Activated gamma-delta T cell treated with anti-CD3 and anti-CD28 coated beads, Interleukin-2, amount 50 U/mL, for 16 hours (primary cell): ENCODE measurements at regions not wholly inside any gene's neighbourhood (a gene's known extent, or its start where the extent isn't known, plus 50 kb on each side); places are given as distances from the start of the nearest gene placed in this dataset.

ENCODE experiments used
- DNase-seq: peaks from one replicate; pipeline ENCODE4 v3.0.0-alpha.2; 2020; ENCODE audit warnings: low read depth

GRCh38 chr18:72360634-72361033, 183.5 kb downstream of the CBLN2 start:
- DNase-seq, result no peak

DNA sequence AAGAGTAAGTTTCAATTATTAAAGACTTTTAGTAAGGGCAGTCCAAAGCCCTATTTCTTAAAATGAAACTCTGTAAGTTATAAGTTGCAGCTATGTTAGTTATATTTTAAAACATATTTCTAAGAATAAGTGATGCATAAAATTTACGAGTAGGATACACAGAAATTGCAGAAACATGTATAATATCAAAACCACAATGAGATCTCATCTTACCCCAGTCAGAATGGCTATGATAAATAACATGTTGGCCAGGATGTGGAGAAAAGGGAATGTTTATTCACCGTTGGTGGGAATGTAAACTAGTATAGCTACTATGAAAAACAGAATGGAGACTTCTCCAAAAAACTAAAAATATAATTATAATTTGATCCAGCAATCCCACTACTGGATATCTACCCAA, 201.2 kb downstream of the CBLN2 start:
- no peak for DNase-seq

DNA sequence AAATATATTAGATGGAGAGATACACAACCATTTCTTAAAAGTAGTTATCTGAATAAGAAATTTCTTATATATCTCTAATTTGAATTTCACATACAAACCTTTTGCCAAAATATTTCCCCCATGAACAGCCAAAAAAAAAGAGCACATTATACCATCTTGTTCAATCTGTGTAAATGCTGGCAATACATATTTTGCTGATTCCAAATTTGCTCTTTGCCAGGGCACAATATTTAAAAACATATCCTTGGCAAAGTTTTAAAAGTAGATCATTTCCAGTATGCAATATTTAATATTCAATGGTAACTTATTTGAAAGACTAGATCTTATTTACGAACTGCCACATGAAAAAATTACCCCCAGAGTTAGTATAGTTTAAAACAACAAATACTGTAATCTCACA, 204.2 kb downstream of the CBLN2 start:
- DNase-seq, result no peak

- no peak for DNase-seq
Measured at GRCh38 chr18:72336786-72337185, 207.4 kb downstream of the CBLN2 start.

DNA sequence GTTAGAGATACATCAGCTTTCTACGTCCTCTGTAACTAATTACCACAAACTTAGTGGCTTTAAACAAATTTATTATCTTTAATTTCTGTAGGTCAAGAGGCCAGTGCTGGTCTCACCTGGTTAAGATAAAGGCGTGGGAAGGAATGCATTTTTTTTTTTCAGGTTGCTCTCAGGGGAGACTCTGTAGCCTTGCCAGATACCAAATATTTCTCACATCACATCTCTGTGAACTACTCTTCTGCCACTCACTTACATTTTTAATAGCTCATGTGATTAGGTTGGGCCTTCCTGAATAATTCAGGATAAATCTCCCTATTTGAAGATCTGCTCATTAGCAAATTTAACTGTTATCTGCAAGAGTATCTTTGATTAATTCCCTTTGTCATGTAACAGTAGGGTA, 214.6 kb downstream of the CBLN2 start:
- no peak for DNase-seq

DNA sequence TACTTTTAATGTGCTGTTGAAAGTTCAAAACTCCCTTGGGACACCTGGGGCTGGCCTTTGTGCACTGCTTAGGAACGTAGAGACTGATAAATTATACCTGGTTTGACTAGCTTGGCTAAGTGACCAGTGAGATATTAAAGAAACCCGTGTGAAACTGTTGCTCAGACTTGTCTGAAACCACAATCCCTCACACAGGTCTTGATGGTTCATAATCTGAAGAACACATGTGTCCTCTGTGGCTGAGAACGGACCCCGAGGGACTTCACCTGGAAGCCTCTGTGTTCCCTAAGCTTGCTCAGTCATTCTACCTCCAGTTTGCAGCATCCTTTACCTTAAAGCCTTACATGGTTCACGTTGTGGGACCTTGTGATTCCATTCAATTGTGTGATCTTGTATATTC, 218.8 kb downstream of the CBLN2 start:
- no peak for DNase-seq

DNA sequence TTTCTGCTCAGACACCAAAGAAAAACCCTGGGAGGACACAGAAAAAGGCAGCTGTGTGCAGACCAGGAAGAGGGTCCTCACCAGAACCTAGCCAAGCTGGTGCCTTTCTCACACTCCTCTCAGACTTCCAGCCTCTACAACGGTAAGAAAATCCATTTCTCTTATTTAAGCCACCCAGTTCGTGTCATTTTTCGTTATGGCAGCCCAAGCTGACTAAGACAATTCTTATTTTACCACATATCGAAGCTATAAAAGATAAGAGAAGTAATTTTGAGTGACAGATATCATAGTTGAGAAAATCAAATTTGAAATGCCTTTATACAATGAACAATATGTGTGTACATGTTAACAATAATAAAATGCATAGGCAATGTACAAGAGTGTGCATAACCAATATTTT, 219.5 kb downstream of the CBLN2 start:
- no peak for DNase-seq

DNA sequence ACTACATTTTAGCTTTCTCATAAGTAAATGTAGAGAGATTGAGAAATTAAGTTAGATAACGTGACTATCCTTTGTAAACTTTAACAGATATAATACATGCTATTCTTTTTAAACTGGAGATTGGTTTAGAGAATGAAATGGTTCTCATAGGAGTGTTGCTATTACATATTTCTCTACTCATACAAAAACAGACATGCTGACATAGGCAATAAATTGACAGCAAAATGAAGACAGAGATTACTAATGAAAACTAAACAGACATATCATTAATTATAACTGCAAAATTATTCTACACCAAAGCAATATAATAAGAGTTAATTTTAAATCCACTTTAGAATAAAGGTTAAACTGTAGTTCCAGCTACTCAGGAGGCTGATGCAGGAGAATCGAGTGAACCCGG, 227.6 kb downstream of the CBLN2 start:
- DNase-seq, result no peak

DNA sequence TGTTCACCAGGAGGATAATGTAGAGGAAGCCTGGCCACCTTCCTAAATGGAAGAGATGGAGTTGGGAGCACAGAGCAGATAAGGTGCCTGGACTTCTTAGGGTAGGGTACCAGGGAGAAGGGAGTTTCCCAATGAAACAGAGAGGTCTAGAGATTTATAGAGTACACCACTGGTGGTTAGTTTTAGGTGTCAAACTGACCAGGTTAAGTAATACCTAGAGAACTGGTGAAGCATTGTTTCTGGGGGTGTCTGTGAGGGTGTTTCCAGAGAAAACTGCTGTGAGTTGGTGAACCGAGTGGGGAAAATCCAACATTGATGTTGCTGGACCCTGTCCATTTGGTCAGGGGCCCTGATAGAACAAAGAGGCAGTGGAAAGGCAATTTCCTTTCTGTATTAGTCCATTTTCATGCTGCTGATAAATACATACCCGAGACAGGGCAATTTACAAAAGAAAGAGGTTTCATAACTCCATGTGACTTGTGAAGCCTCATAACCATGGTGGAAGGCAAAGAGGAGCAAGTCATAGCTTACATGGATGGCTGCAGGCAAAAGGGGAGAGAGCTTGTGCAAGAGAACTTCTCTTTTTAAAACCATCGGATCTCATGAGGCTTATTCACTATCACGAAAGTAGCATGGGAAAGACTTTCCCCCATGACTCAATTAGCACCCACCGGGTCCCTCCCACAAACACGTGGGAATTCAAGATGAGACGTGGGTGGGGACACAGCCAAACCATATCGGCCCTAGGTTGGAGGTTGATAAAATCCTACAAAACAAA, 260.8 kb downstream of the CBLN2 start:
- no peak for DNase-seq

- no peak for DNase-seq
Measured at GRCh38 chr18:72273025-72273424, 271.1 kb downstream of the CBLN2 start.

GRCh38 chr18:72261590-72261989, 282.6 kb downstream of the CBLN2 start:
- no peak for DNase-seq

DNA sequence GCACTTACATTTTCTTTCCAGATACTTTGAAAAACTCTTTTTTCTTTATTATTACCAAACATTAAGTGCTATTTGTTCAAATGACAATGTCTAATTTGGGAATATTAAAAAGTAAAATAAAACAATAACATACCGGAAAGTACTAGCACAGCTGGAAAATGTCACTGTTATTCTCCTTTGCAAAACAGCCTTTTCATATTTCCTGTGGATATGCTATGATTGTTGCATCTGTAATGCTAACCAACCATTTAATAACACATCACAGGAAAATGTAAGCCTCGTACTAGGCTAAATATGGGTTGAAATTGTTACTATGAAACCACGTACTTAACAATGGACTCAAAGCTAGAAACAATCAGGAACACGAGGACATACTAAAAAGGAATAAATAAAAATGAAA, 298.1 kb downstream of the CBLN2 start:
- no peak for DNase-seq

DNA sequence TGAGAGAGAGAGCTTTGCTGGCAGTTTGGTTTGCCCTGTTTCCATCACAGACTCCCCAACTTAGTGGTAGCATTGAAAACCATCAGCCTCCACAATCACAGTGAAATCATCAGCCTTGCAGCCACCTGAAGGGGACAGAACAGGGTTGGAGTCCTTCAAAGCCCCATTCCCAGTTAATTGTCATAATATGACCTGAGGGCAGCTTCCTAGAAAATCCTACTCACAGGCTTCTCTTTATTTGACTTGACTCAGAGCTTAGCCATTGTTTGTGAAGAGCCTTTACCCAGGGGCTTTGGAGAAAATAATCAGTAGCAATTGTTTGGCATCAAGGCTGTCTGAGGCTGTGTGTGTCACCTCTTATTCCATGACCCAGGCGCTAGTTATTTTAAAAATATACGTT, 308.7 kb downstream of the CBLN2 start:
- no peak for DNase-seq

DNA sequence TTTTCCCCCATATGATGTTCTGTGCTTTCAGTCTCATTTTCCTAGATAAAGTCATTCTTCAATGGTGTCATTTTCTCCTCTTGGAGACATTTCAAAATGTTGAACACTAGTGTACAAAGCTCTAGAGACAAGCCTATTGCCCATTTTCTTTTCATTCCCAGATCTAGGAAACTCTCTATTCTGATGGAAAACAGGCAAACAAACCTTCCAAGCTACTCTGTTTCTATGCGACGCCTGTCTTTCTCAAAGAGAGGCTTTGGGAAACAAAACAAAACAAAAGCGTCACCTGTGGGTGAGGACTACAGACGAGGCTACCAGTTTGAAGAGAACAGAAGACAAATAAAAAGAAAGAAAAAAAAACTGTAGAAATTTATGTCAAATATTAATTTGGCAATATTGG, 311.0 kb downstream of the CBLN2 start:
- no peak for DNase-seq

DNA sequence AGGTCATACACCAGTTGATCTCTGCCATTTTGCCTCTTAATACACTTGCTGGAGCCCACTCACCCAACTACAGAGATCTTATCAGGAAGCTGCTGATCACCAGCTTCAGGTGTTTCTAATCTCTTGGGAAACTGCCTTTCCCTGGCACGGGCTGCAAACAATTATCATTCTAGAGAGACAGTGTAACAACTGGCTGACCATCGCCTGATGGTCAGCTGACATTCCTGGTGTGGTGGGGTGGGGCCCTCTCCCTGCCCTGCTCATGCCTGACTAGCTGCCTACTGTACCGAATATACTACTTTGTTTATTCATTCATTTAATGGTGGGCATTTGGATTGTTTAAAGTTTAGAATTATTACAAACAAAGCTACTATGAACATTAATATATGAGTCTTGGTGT, 311.5 kb downstream of the CBLN2 start:
- DNase-seq, result no peak

DNA sequence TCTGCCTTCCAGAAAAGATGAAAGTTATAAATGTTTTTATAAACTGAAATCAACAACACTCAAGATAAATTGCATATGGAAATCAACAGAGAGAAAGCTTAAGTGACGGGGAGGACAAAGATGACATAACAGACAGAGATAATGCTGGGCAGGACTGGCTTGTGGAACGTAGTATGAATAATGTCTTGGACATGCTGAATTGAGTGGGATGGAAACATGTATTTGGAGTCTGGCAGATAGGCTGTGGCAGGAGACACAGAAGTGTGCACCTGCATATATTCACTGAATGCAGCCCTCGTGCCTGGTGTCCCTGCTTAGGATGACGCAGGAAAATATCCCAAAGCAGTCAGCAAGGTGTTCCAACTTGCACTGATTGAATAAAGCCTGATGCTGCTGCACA, 318.2 kb downstream of the CBLN2 start:
- DNase-seq, result no peak

GRCh38 chr18:72223733-72224132, 320.4 kb downstream of the CBLN2 start:
- DNase-seq, result no peak

DNA sequence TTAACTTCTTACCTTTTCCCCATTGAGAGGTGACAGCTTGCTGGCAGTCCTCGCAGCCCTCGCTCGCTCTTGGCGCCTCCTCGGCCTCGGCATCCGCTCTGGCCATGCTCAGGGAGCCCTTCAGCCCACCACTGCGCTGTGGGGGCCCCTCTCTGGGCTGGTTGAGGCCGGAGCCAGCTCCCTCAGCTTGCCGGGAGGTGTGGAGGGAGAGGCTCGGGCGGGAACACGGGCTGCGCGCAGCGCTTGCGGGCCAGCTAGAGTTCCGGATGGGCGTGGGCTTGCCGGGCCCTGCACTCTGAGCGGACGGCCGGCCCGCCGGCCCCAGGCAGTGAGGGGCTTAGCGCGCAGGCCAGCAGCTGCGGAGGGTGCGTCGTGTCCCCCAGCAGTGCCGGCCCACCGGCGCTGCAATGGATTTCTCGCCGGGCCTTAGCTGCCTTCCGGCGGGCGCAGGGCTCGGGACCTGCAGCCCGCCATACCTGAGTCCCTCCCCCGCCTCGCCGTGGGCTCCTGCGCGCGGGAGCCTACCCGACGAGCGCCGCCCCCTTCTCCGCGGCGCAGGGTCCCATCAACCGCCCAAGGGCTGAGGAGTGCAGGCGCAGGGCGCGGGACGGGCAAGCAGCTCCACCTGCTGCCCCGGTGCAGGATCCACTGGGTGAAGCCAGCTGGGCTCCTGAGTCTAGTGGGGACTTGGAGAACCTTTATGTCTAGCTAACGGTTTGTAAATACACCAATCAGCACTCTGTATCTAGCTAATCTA, 335.0 kb downstream of the CBLN2 start:
- DNase-seq, result no peak

GRCh38 chr18:72207280-72207679, 336.9 kb downstream of the CBLN2 start:
- no peak for DNase-seq

DNA sequence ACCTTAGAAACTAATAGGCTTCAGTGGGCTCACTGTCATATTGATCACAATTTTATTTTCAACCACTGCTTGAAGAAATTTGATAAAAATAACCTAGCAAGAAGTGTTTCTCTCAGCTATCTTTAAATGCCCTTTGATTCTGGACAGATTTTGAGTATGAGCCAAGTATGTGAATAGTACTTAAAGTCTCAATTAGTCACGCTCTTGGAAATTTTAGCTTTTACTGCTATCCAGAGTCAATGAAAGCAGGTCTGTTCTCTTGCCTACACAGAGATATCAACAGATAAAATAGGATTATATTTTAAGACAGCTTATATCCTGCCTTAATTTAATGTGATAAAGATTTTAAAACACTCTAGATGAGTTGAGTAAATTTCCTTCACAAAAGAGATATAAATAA, 337.3 kb downstream of the CBLN2 start:
- DNase-seq, result no peak

DNA sequence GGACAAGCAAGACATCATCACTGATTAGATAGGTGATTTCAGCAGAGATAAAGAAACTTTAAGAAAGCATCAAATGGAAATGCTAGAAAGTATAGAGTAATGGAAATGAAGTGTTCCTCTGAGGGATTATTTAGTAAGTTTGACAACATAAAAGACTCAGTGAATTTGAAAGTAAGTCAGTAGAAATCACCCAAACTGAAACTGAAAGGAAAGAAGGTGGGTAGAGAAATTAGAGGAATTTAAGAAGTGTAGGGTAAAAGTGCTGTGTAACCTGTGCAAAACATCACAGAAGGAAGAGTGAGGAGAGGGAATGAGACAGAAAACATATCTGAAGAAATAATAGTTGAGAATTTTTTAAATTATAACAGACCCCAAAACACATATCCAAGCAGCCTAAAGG, 343.1 kb downstream of the CBLN2 start:
- DNase-seq, result no peak

GRCh38 chr18:72197591-72197990, 346.6 kb downstream of the CBLN2 start:
- no peak for DNase-seq

DNA sequence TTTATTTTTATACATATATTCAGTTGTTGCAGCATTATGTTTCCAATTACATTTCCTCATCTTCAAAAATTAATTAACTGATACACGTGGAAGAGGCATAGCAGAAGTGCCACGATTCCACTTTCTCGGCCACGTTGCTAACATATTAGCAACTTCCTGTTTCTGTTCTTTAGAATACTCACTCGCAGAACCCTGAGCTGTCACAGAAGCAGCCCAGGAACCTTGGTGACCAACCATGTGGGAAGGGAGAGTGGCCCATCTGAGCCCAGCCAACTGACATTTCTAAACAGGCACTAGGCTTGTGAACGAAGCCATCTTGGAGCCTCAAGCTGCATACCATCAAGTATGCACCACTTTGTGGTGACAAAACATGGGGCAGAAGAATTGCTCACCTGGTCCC, 350.1 kb downstream of the CBLN2 start:
- DNase-seq, result no peak

DNA sequence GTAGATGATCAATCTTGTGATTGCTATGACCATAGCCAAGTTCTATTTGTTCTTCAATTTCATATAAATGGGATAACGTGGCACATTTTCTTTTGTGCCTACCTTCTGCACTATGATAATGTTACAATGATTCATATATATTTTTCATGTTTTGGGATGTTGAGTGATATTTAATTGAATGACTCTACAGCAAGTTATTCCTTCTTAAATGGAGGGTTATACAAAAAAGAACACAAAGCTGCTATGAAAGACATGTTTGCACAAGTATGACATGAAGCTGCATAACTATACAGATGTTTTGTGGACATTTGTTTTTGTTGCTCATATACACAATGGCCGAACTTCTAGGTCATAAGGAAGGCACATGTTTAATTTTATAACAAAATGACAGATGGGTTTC, 356.2 kb downstream of the CBLN2 start:
- no peak for DNase-seq
